PC-3 (cell line): ENCODE measurements at regions not wholly inside any gene's neighbourhood (a gene's known extent, or its start where the extent isn't known, plus 50 kb on each side); places are given as distances from the start of the nearest gene placed in this dataset.
A peak's percentile ranks its signal among the peaks of the same experiment; 100 is the strongest.

Source experiments
- ATAC-seq: fragments of 200-7000 bp; cut with Tn5 transposase; 2 replicates; pipeline ENCODE4 v1.9.1; 2020; ENCODE audit warnings: mild to moderate bottlenecking, moderate library complexity
- BruUV-seq: library from RNA; stranded (reverse); fragments of 400-500 nt; replicated peaks from 2 replicates; lab custom pipeline; 2021; lab: Mats Ljungman, UMichigan
- CTCF ChIA-PET: fragments of 300-600 bp; sonication (Branson Sonifier 250); formaldehyde crosslinking; loops from one replicate; lab custom pipeline; 2022; ENCODE audit warnings: antibody characterized with exemption; lab: Charles Lee
- POLR2A ChIA-PET: fragments of 300-600 bp; sonication (Branson Sonifier 250); formaldehyde crosslinking; loops from one replicate; lab custom pipeline; 2022; ENCODE audit warnings: antibody characterized with exemption; ENCODE audit not compliant: unreplicated experiment; lab: Charles Lee
- DNase-seq: peaks from one replicate; pipeline ENCODE4 v3.0.0-alpha.2; 2015
- H2AFZ ChIP-seq: fragments of 300-600 bp; sonication (generic); 2 replicates; pipeline ENCODE4 v1.6.0; 2016; ENCODE audit warnings: antibody characterized with exemption, low read length
- H3F3A ChIP-seq: fragments of 300-600 bp; sonication (generic); one replicate; pipeline ENCODE4 v1.6.0; 2017; ENCODE audit warnings: antibody characterized with exemption, low read length, control low read depth, mild to moderate bottlenecking; ENCODE audit not compliant: unreplicated experiment
- H3K27ac ChIP-seq: fragments of 300-600 bp; sonication (generic); 2 replicates; pipeline ENCODE4 v1.5.1; 2016; ENCODE audit warnings: mild to moderate bottlenecking, low read length
- H3K27me3 ChIP-seq: fragments of 300-600 bp; sonication (generic); 2 replicates; pipeline ENCODE4 v1.6.1; 2016; ENCODE audit warnings: low read length, mixed read lengths
- H3K36me3 ChIP-seq: fragments of 300-600 bp; sonication (generic); 2 replicates; pipeline ENCODE4 v1.6.1; 2016; ENCODE audit warnings: low read depth, mixed run types, low read length, mixed read lengths
- H3K4me1 ChIP-seq: fragments of 300-600 bp; sonication (generic); 2 replicates; pipeline ENCODE4 v1.5.1; 2016; ENCODE audit warnings: low read length; ENCODE audit not compliant: insufficient read depth
- H3K4me2 ChIP-seq: fragments of 300-600 bp; sonication (generic); 2 replicates; pipeline ENCODE4 v1.6.0; 2016; ENCODE audit warnings: low read length
- H3K4me3 ChIP-seq: fragments of 300-600 bp; sonication (generic); 2 replicates; pipeline ENCODE4 v1.5.1; 2016; ENCODE audit warnings: mild to moderate bottlenecking, low read length, mixed read lengths
- H3K79me2 ChIP-seq: fragments of 300-600 bp; sonication (generic); 2 replicates; pipeline ENCODE4 v1.6.1; 2017; ENCODE audit warnings: low read length, mixed read lengths
- H3K9ac ChIP-seq: fragments of 300-600 bp; sonication (generic); 2 replicates; pipeline ENCODE4 v1.6.0; 2016; ENCODE audit warnings: mild to moderate bottlenecking, low read length
- H3K9me2 ChIP-seq: fragments of 300-600 bp; sonication (generic); replicated peaks from 2 replicates; pipeline ENCODE4 v1.6.1; 2016; ENCODE audit warnings: mixed run types, low read length, mixed read lengths
- H3K9me3 ChIP-seq: fragments of 300-600 bp; sonication (generic); 2 replicates; pipeline ENCODE4 v1.6.1; 2016; ENCODE audit warnings: low read length, mixed read lengths
- H4K20me1 ChIP-seq: fragments of 300-600 bp; sonication (generic); 2 replicates; pipeline ENCODE4 v1.6.1; 2016; ENCODE audit warnings: low read length, mixed read lengths
- CTCF ChIP-seq: fragments of 300-600 bp; sonication (generic); conservative IDR thresholded peaks from 2 replicates; pipeline ENCODE4 v1.5.1; 2017; ENCODE audit warnings: antibody characterized with exemption, low read depth, mild to moderate bottlenecking, low read length
- EZH2 ChIP-seq: fragments of 300-600 bp; sonication (generic); IDR thresholded peaks from one replicate; pipeline ENCODE4 v1.6.1; 2017; ENCODE audit warnings: antibody characterized with exemption, mild to moderate bottlenecking, low read length; ENCODE audit not compliant: unreplicated experiment
- EZH2phosphoT487 ChIP-seq: fragments of 300-600 bp; sonication (generic); IDR thresholded peaks from 2 replicates; pipeline ENCODE4 v1.6.1; 2018; ENCODE audit warnings: mild to moderate bottlenecking, antibody characterized with exemption, low read length, borderline replicate concordance
- intact Hi-C: fragments of 100-400 bp; cut with micrococcal nuclease; formaldehyde crosslinking; loops from 2 replicates; pipeline ENCODE4 v1.9.0; 2023

GRCh38 chr2:8606649-8607550, 75.0 kb upstream of the ID2 start:
- H3K9me3 ChIP-seq = no peaks in the 10 kb centered on the region
- intact Hi-C loops = loop anchor here (10.0 kb wide), 1 partner anchor 162 kb away; no protein-coding TSS in a partner anchor
- H2AFZ ChIP-seq = no peak overlapping the region
- H3K27me3 ChIP-seq = no peaks in the 10 kb centered on the region
- no peaks in the 10 kb centered on the region for H3K9me2 ChIP-seq
- H3K27ac ChIP-seq = peak overlapping the region; percentile 47; the same call in 1 of the 2 replicates
- H3K9ac ChIP-seq = no peak overlapping the region
- DNase-seq = no peak
- POLR2A ChIA-PET = no interaction called here
- no peaks in the 10 kb centered on the region for H3K36me3 ChIP-seq
- peaks cover 52% of the 10 kb centered on the region for H3K4me1 ChIP-seq
- no peak for TF ChIP-seq EZH2phosphoT487
- no peak for TF ChIP-seq CTCF
- TF ChIP-seq EZH2 = no peak
- no peak overlapping the region for H3K4me3 ChIP-seq
- no peak overlapping the region for H3K4me2 ChIP-seq
- H3F3A ChIP-seq = no peaks in the 10 kb centered on the region
- no TSS peak for BruUV-seq
- ATAC-seq = no peak
- no peaks in the 10 kb centered on the region for H4K20me1 ChIP-seq
- no peaks in the 10 kb centered on the region for H3K79me2 ChIP-seq
- CTCF ChIA-PET = no interaction called here

GRCh38 chr2:8607606-8608005, 74.2 kb upstream of the ID2 start:
- Histone ChIP-seq H4K20me1 (no peaks in the 10 kb centered on the region), H3K9me3 (no peaks in the 10 kb centered on the region), H3K4me1 (peaks cover 49% of the 10 kb centered on the region), H3K9me2 (no peaks in the 10 kb centered on the region), H2AFZ (no peak overlapping the region), H3F3A (no peaks in the 10 kb centered on the region), H3K9ac (no peak overlapping the region), H3K36me3 (no peaks in the 10 kb centered on the region), H3K27ac (no peak overlapping the region), H3K4me2 (no peak overlapping the region), H3K27me3 (no peaks in the 10 kb centered on the region), H3K4me3 (no peak overlapping the region), H3K79me2 (no peaks in the 10 kb centered on the region)
- intact Hi-C loops = loop anchor here (10.0 kb wide), 1 partner anchor 163 kb away; no protein-coding TSS in a partner anchor
- no TSS peak for BruUV-seq
- POLR2A ChIA-PET = no interaction called here
- TF ChIP-seq EZH2 = no peak
- TF ChIP-seq CTCF = no peak
- TF ChIP-seq EZH2phosphoT487 = no peak
- ATAC-seq = peak; percentile 8; the same call in 1 of the 2 replicates
- DNase-seq = peak; percentile 68
- CTCF ChIA-PET = no interaction called here
